Hepatic stellate cell (primary cell): ENCODE measurements at regions not wholly inside any gene's neighbourhood (a gene's known extent, or its start where the extent isn't known, plus 50 kb on each side); places are given as distances from the start of the nearest gene placed in this dataset.

Experiments used
- DNase-seq: peaks from one replicate; pipeline ENCODE4 v3.0.0; 2011; ENCODE audit warnings: low spot score

DNA sequence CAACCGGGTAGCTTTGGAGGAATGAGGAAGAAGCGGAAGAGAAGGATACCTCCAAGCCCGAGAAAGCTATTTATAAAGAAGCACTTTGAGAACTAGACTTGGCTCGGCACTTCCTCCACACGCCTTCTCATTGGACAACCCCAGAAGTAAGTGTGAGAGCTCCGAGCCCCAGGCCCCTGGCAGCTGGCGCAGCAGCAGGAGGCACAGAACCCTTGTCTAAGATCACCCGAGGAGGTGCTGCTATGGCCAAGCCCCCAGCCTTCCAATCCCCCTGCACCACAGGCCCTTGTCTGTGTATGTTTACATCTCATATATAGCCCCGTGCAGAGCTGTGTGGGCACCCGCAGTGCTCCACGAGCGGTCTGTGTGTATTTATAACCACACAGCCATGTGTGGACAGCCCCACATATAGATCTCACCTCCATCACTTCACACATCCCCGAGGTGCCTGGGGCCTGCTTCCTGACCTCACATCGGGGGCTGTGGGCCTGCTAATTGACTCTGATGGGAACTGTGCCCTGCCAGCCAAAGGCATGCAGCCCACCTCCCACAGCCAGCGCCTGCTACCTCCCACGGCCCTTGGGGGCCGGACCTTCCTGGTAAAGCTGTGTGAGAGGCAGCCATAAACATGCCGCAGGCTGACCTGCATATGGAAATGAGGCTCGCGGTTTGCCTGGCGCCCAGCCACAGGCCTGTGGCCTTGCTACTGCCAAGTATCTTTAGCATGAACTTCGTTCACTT, 96.1 kb downstream of the C17orf67 start:
- no peak for DNase-seq

GRCh38 chr17:56739376-56739775, 94.3 kb downstream of the C17orf67 start:
- DNase-seq: no peak

DNA sequence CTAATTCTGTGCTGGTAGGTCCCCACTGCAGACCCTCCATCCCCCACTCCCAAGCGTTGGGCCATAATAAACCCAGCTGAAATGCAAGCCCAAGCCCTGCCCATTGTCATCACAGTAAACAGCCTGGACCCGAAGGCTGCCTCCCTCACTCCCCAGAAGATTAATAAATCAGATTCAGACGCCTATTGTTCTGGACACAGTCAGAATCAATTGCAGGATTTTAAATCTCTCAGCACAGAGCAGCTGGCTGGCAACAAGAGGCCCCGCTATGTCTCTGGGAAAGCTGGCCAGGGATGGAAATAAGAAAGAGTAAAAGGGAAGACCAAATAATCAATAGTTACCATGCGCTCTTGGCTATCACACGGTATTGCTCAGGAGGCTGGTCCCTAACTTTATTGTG, 93.9 kb downstream of the C17orf67 start:
- DNase-seq: no peak

GRCh38 chr17:56740481-56740880, 93.2 kb downstream of the C17orf67 start:
- no peak for DNase-seq
